ENCODE measurements at regions not wholly inside any gene's neighbourhood (a gene's known extent, or its start where the extent isn't known, plus 50 kb on each side); places are given as distances from the start of the nearest gene placed in this dataset.

GRCh38 chr7:84589012-84589411, 394.4 kb upstream of the SEMA3A start:
- no peaks in the 10 kb centered on the region for H3K36me3 ChIP-seq (ENCODE audit: control insufficient read depth in 1 of 2, insufficient read depth in 2 of 2, low read length in 2 of 2)
- H2AFZ ChIP-seq (ENCODE audit: low read depth, low read length, poor library complexity, severe bottlenecking) = no peak overlapping the region
- H3K27me3 ChIP-seq (ENCODE audit: insufficient read depth, low read length) = no peaks in the 10 kb centered on the region
- POLR2A ChIA-PET = no interaction called here
- no peaks in the 10 kb centered on the region for H3K9me2 ChIP-seq (ENCODE audit: insufficient read depth)
- no peak for TF ChIP-seq JUND (IDR thresholded peaks at IDR 0.05)
- no peak for TF ChIP-seq POLR2AphosphoS5 (IDR thresholded peaks at IDR 0.05; ENCODE audit: low read depth, low read length)
- no peak for TF ChIP-seq TCF7L2 (IDR thresholded peaks at IDR 0.05; ENCODE audit: borderline replicate concordance, extremely low read depth, insufficient read depth, insufficient read length)
- no peak for TF ChIP-seq ZNF274 (IDR thresholded peaks at IDR 0.05; ENCODE audit: low read depth, low read length)
- TF ChIP-seq MAX (IDR thresholded peaks at IDR 0.05) = no peak
- no peak for TF ChIP-seq SIN3A (IDR thresholded peaks at IDR 0.05; ENCODE audit: low read depth)
- no peak for TF ChIP-seq FOSL1 (IDR thresholded peaks at IDR 0.05; ENCODE audit: low read depth)
- TF ChIP-seq RAD21 (IDR thresholded peaks at IDR 0.05; ENCODE audit: low read depth) = no peak
- no peak for TF ChIP-seq CBX3 (IDR thresholded peaks at IDR 0.05; ENCODE audit: low read depth)
- TF ChIP-seq POLR2A (IDR thresholded peaks at IDR 0.05; ENCODE audit: borderline replicate concordance, extremely low read depth, insufficient read depth, insufficient read length) = no peak
- TF ChIP-seq, protein P1, sequence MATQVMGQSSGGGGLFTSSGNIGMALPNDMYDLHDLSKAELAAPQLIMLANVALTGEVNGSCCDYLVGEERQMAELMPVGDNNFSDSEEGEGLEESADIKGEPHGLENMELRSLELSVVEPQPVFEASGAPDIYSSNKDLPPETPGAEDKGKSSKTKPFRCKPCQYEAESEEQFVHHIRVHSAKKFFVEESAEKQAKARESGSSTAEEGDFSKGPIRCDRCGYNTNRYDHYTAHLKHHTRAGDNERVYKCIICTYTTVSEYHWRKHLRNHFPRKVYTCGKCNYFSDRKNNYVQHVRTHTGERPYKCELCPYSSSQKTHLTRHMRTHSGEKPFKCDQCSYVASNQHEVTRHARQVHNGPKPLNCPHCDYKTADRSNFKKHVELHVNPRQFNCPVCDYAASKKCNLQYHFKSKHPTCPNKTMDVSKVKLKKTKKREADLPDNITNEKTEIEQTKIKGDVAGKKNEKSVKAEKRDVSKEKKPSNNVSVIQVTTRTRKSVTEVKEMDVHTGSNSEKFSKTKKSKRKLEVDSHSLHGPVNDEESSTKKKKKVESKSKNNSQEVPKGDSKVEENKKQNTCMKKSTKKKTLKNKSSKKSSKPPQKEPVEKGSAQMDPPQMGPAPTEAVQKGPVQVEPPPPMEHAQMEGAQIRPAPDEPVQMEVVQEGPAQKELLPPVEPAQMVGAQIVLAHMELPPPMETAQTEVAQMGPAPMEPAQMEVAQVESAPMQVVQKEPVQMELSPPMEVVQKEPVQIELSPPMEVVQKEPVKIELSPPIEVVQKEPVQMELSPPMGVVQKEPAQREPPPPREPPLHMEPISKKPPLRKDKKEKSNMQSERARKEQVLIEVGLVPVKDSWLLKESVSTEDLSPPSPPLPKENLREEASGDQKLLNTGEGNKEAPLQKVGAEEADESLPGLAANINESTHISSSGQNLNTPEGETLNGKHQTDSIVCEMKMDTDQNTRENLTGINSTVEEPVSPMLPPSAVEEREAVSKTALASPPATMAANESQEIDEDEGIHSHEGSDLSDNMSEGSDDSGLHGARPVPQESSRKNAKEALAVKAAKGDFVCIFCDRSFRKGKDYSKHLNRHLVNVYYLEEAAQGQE (IDR thresholded peaks at IDR 0.05; ENCODE audit: low read depth) = no peak
- TF ChIP-seq SP1 (IDR thresholded peaks at IDR 0.05; ENCODE audit: low read depth) = no peak
- no peak for TF ChIP-seq ELF1 (IDR thresholded peaks at IDR 0.05; ENCODE audit: borderline replicate concordance, low read depth)
- TF ChIP-seq YY1 (IDR thresholded peaks at IDR 0.05; ENCODE audit: extremely low read depth, insufficient replicate concordance, low read depth, low read length) = no peak
- BruUV-seq (replicated peaks) = no TSS peak
- H3K4me2 ChIP-seq (ENCODE audit: low read length) = no peak overlapping the region
- intact Hi-C loops (cut with micrococcal nuclease) = no loop called here
- no peaks in the 10 kb centered on the region for H4K20me1 ChIP-seq (ENCODE audit: insufficient read depth)
- no peak overlapping the region for H3K4me3 ChIP-seq (replicated peaks in 1 of 2; ENCODE audit: low read depth in 1 of 2, low read length in 2 of 2)
- H3K27ac ChIP-seq (ENCODE audit: low read depth, low read length) = no peak overlapping the region
- CTCF ChIA-PET = no interaction called here
- H3K9ac ChIP-seq (ENCODE audit: low read length) = no peak overlapping the region
- ATAC-seq (no peak), DNase-seq (ENCODE audit: low read depth, low spot score) (no peak)
- no peaks in the 10 kb centered on the region for H3K9me3 ChIP-seq (ENCODE audit: control insufficient read depth in 1 of 2, insufficient read depth in 1 of 2, low read depth in 1 of 2, low read length in 2 of 2)
- H3K4me1 ChIP-seq (ENCODE audit: control insufficient read depth in 1 of 2, insufficient read depth in 2 of 2, low read length in 2 of 2) = no peaks in the 10 kb centered on the region
- RAD21 ChIA-PET (ENCODE audit: low non-redundant PET in 1 of 2, low total read pairs in 2 of 2, uncharacterized antibody in 2 of 2, unreplicated experiment in 2 of 2) = no interaction called here
- no peaks in the 10 kb centered on the region for H3K79me2 ChIP-seq (ENCODE audit: insufficient read depth, low read length)

Data from HCT116 (cell line).